Spleen (tissue), 7 donors: ENCODE measurements at regions not wholly inside any gene's neighbourhood (a gene's known extent, or its start where the extent isn't known, plus 50 kb on each side); places are given as distances from the start of the nearest gene placed in this dataset.

ENCODE experiments used
- POLR2AphosphoS5 ChIP-seq, 3 donors: sonication (generic); formaldehyde crosslinking; IDR thresholded peaks; one replicate each; pipeline ENCODE4 v1.5.1; 2017; ENCODE audit warnings: antibody characterized with exemption in 3 of 3
- TF ChIP-seq, protein P1 (sequence below), 11 experiments: fragments of 200-600 bp in 7 of 11; fragments of 450-650 bp in 4 of 11; sonication (generic) in 4 of 11; IDR thresholded peaks in 8 of 11; conservative IDR thresholded peaks in 3 of 11; 1 replicate in 7 of 11; 2 replicates in 4 of 11; pipeline versions ENCODE4 v1.4.0 to v1.8.0; 2016 to 2021; ENCODE audit warnings: antibody characterized with exemption in 11 of 11, inconsistent platforms in 4 of 11, mild to moderate bottlenecking in 1 of 11
- donor health status: DM: no; HTN: no; CAD: no; lungs with moderate emphysema.
- donor health status: DM: no; HTN: no; CAD: no.
- donor health status: DM: no; HTN: no; CAD: no.

GRCh38 chr16:54587176-54587515 lies 300.6 kb upstream of the IRX3 start:
- TF ChIP-seq, protein P1, sequence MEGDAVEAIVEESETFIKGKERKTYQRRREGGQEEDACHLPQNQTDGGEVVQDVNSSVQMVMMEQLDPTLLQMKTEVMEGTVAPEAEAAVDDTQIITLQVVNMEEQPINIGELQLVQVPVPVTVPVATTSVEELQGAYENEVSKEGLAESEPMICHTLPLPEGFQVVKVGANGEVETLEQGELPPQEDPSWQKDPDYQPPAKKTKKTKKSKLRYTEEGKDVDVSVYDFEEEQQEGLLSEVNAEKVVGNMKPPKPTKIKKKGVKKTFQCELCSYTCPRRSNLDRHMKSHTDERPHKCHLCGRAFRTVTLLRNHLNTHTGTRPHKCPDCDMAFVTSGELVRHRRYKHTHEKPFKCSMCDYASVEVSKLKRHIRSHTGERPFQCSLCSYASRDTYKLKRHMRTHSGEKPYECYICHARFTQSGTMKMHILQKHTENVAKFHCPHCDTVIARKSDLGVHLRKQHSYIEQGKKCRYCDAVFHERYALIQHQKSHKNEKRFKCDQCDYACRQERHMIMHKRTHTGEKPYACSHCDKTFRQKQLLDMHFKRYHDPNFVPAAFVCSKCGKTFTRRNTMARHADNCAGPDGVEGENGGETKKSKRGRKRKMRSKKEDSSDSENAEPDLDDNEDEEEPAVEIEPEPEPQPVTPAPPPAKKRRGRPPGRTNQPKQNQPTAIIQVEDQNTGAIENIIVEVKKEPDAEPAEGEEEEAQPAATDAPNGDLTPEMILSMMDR (IDR thresholded peaks at IDR 0.05 in 8 of 11, conservative IDR thresholded peaks at IDR 0.05 in 3 of 11): no peak
- TF ChIP-seq POLR2AphosphoS5 (IDR thresholded peaks at IDR 0.05): no peak
